ENCODE measurements at regions not wholly inside any gene's neighbourhood (a gene's known extent, or its start where the extent isn't known, plus 50 kb on each side); places are given as distances from the start of the nearest gene placed in this dataset.

GRCh38 chr3:56890448-56891091 lies 88.8 kb upstream of the ARHGEF3 start:
- no peak for DNase-seq

- no peak for DNase-seq
Measured at GRCh38 chr3:56889131-56889530, 87.4 kb upstream of the ARHGEF3 start.

GRCh38 chr3:56887402-56888025 lies 85.8 kb upstream of the ARHGEF3 start:
- DNase-seq: peak; percentile 72

DNA sequence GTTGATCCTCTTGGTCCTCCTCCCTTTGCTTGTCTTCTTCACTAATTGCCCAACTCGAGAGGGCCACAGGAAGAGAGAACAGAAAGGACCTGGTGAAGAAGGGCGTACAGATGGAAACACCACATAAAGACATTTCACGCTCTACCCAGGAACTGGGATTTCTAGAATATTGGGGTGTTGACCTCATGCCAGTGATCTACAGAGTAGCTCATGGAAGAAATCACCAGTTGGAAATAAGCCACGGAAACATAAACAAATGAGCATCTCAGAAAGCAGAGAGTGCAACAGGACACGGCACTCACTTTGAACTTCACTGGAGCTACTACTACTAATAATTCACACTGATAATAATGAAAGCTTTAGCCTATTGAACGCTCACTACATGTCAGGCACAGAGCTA lies 84.6 kb upstream of the ARHGEF3 start:
- DNase-seq: no peak

DNA sequence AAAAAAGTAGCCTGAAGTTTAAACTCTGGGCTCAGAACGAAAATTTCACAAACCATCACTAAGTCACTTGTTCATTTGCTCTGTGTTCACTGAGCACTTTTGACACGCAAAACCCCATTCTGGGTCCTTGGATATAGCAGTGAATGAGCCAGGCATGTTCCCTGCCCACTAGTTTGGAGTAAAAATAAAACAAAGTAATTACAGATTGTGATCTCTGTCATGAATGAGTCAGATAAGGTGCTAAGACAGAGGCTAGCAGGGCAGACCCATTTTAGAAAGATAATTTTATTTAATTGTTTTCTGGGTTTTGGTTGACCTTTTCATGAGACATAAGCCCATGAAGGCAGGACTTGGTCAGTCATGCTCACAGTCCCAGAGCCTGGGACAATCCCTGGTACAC lies 84.1 kb upstream of the ARHGEF3 start:
- DNase-seq: no peak

- no peak for DNase-seq
Measured at GRCh38 chr3:56885453-56885852, 83.7 kb upstream of the ARHGEF3 start.

- no peak for DNase-seq
Measured at GRCh38 chr3:56884387-56884786, 82.6 kb upstream of the ARHGEF3 start.

DNA sequence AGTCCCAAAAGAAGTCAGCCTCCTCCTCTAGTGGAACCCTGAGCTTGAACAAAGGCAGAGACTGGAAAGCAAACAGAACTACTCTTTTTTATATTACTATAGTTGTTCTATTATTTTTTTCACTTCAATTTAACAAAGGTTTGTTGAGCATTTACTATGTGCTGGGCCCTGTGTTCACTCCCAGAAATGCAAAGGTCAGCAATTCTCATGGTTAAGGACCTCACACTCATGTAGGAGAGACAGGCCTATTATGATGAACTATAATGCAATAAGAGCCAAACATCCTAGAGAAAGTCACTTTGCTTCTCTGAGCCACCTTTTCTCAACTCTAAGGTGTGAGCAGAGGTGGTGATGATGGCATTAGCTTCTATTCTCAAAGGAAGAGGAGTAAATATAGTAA lies 82.1 kb upstream of the ARHGEF3 start:
- DNase-seq: no peak

- DNase-seq: no peak
Measured at GRCh38 chr3:56882896-56883295, 81.1 kb upstream of the ARHGEF3 start.

DNA sequence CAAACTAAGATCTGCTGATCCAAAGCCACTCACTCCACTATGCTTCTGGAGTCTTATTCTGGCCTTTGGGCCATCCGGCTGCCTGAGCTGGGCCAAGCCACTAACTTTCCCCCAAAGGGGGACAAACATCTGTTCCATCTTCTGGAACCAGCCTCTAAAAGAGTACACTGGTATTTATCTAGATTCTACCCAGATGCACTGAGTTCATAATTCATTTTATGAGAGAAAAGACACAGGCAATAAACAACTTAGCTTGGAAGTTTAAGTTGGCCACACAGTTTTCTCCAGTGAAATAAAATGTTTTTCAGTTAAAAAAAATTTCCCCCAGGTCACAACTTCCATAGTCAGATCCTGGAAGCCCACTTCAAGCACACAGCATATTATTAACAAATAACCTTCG lies 80.1 kb upstream of the ARHGEF3 start:
- no peak for DNase-seq

- no peak for DNase-seq
Measured at GRCh38 chr3:56880720-56881575, 79.2 kb upstream of the ARHGEF3 start.

DNA sequence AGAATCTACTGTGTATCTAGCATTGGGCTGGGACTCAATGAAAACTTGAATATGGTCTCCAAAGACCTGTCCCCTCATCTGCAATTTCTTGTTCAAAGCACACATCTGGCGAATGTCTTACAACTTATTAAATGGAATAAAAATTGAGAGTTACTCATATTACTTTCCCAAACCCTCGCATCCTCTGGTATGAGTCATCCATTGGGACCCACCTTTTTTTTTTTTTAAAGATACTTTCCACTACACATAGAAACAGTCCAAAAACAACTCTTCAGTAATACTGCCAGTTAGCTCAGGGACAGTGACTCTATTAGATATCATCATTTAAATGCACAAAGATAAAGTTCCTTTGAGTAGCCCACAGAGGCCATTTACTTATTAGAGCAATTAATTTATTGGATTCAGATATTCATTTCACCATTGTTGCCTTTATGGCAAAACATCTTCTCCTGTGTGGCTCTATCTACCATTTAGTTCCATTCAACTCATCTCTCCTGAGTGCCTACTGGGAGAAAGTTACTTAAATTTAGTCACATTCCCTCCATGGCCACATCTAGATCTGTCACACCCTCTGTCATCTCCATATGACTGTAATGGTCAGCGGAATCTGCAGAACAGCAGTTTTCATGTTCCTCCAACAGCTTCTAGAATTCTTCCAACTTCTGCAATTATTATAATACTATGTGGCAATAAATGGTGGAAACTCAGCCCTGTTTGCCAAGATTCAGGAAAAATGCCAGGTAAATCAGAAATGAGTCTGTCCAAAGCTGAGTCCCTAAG lies 77.9 kb upstream of the ARHGEF3 start:
- no peak for DNase-seq

DNA sequence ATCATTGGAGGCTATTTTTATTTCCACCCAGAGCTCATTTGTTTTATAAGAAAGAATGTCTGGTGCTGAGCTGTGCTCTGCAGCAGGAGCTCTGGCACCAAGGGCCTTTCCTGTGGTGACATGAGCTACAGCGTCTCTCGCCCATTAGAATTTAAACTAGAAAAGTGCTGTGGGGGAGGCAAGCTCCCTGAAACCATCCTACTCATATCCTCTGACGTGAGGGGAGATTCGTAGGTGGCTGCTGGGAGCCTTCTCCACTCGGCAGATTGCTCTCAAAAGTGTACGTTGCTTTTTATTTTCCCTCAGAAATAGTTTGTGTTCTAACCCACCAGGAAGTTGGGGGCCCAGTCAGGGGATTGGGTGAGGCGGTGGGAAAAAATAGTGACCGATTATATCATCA lies 76.3 kb upstream of the ARHGEF3 start:
- peak; percentile 67 for DNase-seq

DNA sequence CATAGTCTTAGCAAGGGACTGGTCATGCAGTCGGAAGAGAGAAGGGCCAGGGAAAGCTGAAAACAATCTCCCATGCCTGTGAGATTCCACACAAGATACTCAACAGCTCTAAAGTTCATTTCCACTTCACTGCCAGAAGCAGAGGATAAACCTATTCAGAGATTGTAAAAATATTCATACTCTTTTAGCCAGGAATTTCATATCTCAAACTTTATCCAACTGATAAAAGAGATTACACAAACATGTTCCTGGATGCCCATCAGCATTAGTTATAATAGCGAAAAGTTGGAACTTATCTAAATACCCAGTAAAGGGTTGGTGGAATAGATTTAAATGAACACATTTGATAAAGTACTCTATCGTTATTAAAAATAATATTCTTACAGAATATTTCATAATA lies 75.2 kb upstream of the ARHGEF3 start:
- no peak for DNase-seq

DNA sequence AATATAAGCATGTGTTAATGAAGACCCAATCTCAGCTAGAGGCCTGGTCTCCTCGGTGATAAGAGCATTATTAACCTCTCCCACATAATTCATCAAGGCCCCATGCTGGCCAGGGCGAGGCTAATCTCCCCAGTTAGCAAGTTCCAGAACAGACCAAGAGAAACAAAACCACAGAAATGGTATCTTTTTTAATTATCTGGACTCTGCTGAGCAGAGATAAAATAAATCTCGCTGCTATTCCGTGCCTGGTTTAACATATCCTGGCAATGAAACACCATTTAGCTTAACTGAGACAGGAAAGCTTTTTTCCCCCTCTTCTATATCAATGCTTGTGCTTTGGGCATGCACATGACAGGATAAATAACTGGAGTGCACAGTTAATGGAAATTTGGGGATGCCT lies 72.5 kb upstream of the ARHGEF3 start:
- no peak for DNase-seq

DNA sequence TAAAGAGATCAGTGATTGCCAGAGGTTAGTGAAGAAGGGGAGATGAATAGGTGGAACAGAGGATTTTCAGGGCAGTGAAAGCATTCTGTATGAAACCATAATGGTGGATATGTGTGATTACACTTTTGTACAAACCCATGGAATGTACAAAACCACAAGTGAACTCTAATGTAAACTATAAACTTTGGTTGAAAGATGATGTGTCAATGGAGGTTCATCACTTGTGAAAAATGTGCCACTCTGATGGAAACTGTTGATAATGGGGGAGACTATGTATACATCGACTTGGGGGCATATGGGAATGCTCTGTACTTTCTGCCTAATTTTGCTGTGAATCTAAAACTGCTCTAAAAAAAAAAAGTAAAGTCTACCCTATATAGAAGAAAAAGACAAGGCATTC lies 68.7 kb upstream of the ARHGEF3 start:
- no peak for DNase-seq

GRCh38 chr3:56869157-56869889 lies 67.6 kb upstream of the ARHGEF3 start:
- peak; percentile 57 for DNase-seq

DNA sequence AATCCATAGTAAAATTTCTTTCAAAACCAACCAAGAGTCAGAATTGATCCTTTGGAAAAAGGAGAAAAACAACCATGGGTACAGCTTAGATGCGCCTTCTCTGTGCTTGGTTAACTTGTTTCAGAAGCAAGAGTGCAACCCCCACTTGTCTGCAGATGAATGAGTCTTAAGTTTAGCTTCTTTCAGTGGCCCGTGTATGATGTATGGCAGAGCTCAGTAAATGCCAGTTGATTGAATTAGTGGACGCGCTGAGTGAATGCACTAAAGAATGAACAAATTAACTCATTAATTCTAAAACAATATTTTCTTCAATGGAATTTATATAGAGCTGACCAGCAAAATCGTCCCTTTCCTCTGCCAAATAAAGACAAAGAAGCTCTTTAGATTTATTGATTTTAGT lies 67.0 kb upstream of the ARHGEF3 start:
- DNase-seq: no peak

- DNase-seq: no peak
Measured at GRCh38 chr3:56867671-56868070, 65.9 kb upstream of the ARHGEF3 start.

- DNase-seq: no peak
Measured at GRCh38 chr3:56864918-56865524, 63.3 kb upstream of the ARHGEF3 start.

DNA sequence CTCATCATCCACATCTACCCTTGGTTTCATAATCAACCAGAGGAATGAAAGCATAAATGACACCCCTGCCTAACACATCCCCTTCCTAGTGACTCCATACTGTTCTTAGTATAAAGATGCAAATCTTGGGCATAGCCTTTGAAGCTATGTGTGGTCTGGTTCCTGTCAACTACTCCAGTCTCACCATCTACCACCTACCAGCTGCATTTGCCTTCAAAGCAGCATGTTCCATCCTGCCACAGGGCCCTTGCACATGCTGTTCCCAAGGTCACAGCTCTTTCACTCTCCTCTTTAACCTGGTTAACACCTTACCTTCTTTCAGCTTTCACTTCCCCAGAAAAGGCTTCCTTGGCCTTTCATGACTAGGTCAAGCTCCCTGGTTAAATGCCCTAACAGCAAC lies 62.3 kb upstream of the ARHGEF3 start:
- DNase-seq: peak; percentile 62
